CD14-positive monocyte (primary cell): ENCODE measurements at regions not wholly inside any gene's neighbourhood (a gene's known extent, or its start where the extent isn't known, plus 50 kb on each side); places are given as distances from the start of the nearest gene placed in this dataset.

Source experiments
- DNase-seq, 3 donors: peaks; one replicate each; pipeline ENCODE4 v3.0.0-alpha.2; 2011 to 2022
- H2AFZ ChIP-seq: 2 replicates; pipeline ENCODE4 v1.6.0; 2012; ENCODE audit warnings: mild to moderate bottlenecking, low read depth, low read length, inconsistent platforms; ENCODE audit not compliant: insufficient read depth, poor library complexity, severe bottlenecking
- H3K27ac ChIP-seq, 2 donors: 1 replicate in 1 of 2; 2 replicates in 1 of 2; pipeline ENCODE4 v1.5.1; 2012 to 2013; ENCODE audit warnings: low read length in 2 of 2, control low read depth in 1 of 2, inconsistent platforms in 1 of 2, low read depth in 1 of 2, mild to moderate bottlenecking in 1 of 2
- H3K27me3 ChIP-seq, 2 donors: one replicate each; pipeline versions ENCODE4 v1.6.0 to v1.6.1; 2011 to 2013; ENCODE audit warnings: low read length in 2 of 2; ENCODE audit not compliant: control insufficient read depth in 2 of 2, insufficient read depth in 2 of 2
- H3K36me3 ChIP-seq, 2 donors: replicated peaks in 1 of 2; 1 replicate in 1 of 2; 2 replicates in 1 of 2; pipeline versions ENCODE4 v1.5.1 to v1.6.1; 2012 to 2013; ENCODE audit warnings: low read length in 2 of 2, control low read depth in 1 of 2, inconsistent platforms in 1 of 2, mild to moderate bottlenecking in 1 of 2; ENCODE audit not compliant: insufficient read depth in 2 of 2, control insufficient read depth in 1 of 2
- H3K4me1 ChIP-seq, 2 donors: 1 replicate in 1 of 2; 2 replicates in 1 of 2; pipeline versions ENCODE4 v1.5.1 to v1.6.1; 2012 to 2013; ENCODE audit warnings: low read length in 2 of 2, control low read depth in 1 of 2, inconsistent platforms in 1 of 2, mild to moderate bottlenecking in 1 of 2, moderate library complexity in 1 of 2; ENCODE audit not compliant: insufficient read depth in 2 of 2, control insufficient read depth in 1 of 2
- H3K4me2 ChIP-seq: replicated peaks from 2 replicates; pipeline ENCODE3; 2012; ENCODE audit warnings: low read length, moderate library complexity, mild to moderate bottlenecking; ENCODE audit not compliant: poor library complexity, severe bottlenecking; ENCODE audit errors: extremely low read depth
- H3K4me3 ChIP-seq, 3 experiments: fragments of 200-600 bp in 1 of 3; sonication (generic) in 1 of 3; replicated peaks in 1 of 3; 1 replicate in 2 of 3; 2 replicates in 1 of 3; pipeline ENCODE4 v1.5.1; 2011 to 2013; ENCODE audit warnings: low read length in 3 of 3, mild to moderate bottlenecking in 3 of 3, control low read depth in 2 of 3, low read depth in 2 of 3, inconsistent platforms in 1 of 3, moderate library complexity in 1 of 3
- H3K79me2 ChIP-seq: 2 replicates; pipeline ENCODE4 v1.6.0; 2012; ENCODE audit warnings: mild to moderate bottlenecking, control low read depth, inconsistent platforms, low read length, moderate library complexity; ENCODE audit not compliant: insufficient read depth
- H3K9ac ChIP-seq: 2 replicates; pipeline ENCODE4 v1.6.0; 2017; ENCODE audit warnings: low read length, mild to moderate bottlenecking; ENCODE audit not compliant: insufficient read depth, poor library complexity, severe bottlenecking
- H3K9me3 ChIP-seq, 2 donors: replicated peaks in 1 of 2; 1 replicate in 1 of 2; 2 replicates in 1 of 2; pipeline versions ENCODE4 v1.5.1 to v1.6.1; 2012 to 2013; ENCODE audit warnings: low read length in 2 of 2, control low read depth in 1 of 2; ENCODE audit not compliant: control insufficient read depth in 1 of 2, insufficient read depth in 1 of 2
- H4K20me1 ChIP-seq: 2 replicates; pipeline ENCODE4 v1.6.0; 2012; ENCODE audit warnings: mild to moderate bottlenecking, low read length, control low read depth, moderate library complexity; ENCODE audit not compliant: insufficient read depth
- H3K27ac Mint-ChIP-seq, 7 donors: one replicate each; pipeline ENCODE4 v1.8.0; 2020; ENCODE audit warnings: mild to moderate bottlenecking in 7 of 7, mixed read lengths in 7 of 7, moderate library complexity in 6 of 7, inconsistent platforms in 2 of 7
- H3K27me3 Mint-ChIP-seq, 3 donors: one replicate each; pipeline ENCODE4 v1.8.0; 2021 to 2022; ENCODE audit warnings: low read depth in 3 of 3, mild to moderate bottlenecking in 3 of 3, mixed read lengths in 3 of 3, moderate library complexity in 3 of 3, inconsistent platforms in 1 of 3
- H3K36me3 Mint-ChIP-seq, 2 donors: one replicate each; pipeline ENCODE4 v1.8.0; 2020; ENCODE audit warnings: mixed read lengths in 2 of 2, inconsistent platforms in 1 of 2, mild to moderate bottlenecking in 1 of 2
- H3K4me1 Mint-ChIP-seq: one replicate; pipeline ENCODE4 v1.8.0; 2020; ENCODE audit warnings: mild to moderate bottlenecking, mixed read lengths
- H3K4me3 Mint-ChIP-seq, 2 donors: one replicate each; pipeline ENCODE4 v1.8.0; 2020; ENCODE audit warnings: mild to moderate bottlenecking in 2 of 2, mixed read lengths in 2 of 2, moderate library complexity in 1 of 2
- H3K9me3 Mint-ChIP-seq, 7 donors: one replicate each; pipeline ENCODE4 v1.8.0; 2020 to 2022; ENCODE audit warnings: mixed read lengths in 7 of 7, mild to moderate bottlenecking in 6 of 7, moderate library complexity in 6 of 7, inconsistent platforms in 2 of 7
- WGBS: methylation state at CpG from one replicate; pipeline ENCODE4 v1.1.5; 2013; ENCODE audit warnings: missing lambda C conversion rate; ENCODE audit not compliant: insufficient coverage; 5-methylcytosine and 5-hydroxymethylcytosine counted together
- intact Hi-C, 2 donors: fragments of 100-400 bp; cut with micrococcal nuclease; formaldehyde crosslinking; loops; one replicate each; pipeline versions ENCODE4 v1.15.0 to v1.15.1; 2023
- TF ChIP-seq, protein P1 (sequence below): fragments of 200-600 bp; IDR thresholded peaks from one replicate; pipeline ENCODE4 v1.8.0; 2022; ENCODE audit warnings: antibody characterized with exemption, mild to moderate bottlenecking

DNA sequence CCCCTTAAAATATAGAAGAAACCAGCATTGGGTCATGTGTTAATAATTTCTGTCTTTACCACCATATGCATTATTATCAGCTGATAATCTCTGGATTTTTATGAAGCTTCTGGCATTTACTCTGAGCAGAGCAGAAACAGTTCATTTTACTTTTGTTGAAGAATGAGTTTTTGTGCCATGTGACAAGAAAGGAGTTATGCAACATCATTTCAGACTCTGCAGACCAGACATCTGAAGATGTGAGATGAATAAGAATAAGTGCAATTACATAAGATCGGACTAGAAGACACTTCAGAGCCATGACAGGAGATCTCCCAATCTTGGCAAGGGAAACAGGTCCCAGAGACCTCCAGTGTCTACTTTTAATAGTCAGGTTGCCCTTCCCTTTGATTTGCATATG, 869.4 kb upstream of the VRK2 start:
- H3K4me2 ChIP-seq: no peak overlapping the region
- 86% methylated on average over 1 of the region's 1 CpG for WGBS

DNA sequence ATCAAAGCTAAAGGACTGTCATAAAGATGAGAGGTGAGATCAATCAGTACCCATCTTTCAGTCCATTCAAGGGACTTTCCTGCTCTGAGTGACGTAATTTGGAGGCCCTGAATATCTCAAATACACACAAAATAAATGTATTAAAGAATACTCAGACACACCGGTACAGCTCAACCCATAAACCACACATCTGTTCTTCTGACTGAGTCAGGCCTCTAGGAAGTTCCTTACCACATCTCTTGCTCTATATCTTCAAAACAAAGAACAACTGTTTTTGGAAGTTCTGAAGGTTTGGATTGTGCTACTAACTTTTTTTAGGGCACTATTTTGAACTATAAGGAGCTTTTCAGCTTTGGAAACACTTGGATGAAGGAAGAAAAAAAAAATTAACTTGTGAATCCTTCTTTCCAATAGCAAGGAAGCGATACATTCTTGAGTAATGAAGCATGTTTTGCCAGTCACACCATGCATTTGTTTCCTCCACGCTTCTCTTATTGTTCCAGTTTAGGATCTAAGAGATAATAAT, 866.5 kb upstream of the VRK2 start:
- WGBS: 67% methylated on average over 1 of the region's 4 CpGs
- no peak overlapping the region for H3K27ac ChIP-seq
- H3K79me2 ChIP-seq: no peaks in the 10 kb centered on the region
- H3K9me3 ChIP-seq: no peaks in the 10 kb centered on the region
- Mint-ChIP-seq H3K27me3 (peaks cover 0 to 2% (median 0%) of the 10 kb centered on the region in 3 donors), H3K36me3 (no peaks in the 10 kb centered on the region), H3K4me3 (no peak overlapping the region), H3K27ac (no peak overlapping the region), H3K4me1 (no peaks in the 10 kb centered on the region), H3K9me3 (peaks cover 0 to 2% (median 0%) of the 10 kb centered on the region in 7 donors)
- no peak overlapping the region for H3K4me2 ChIP-seq
- intact Hi-C loops: no loop called here
- H3K27me3 ChIP-seq: no peaks in the 10 kb centered on the region
- no peaks in the 10 kb centered on the region for H3K36me3 ChIP-seq
- H2AFZ ChIP-seq: no peak overlapping the region
- H3K9ac ChIP-seq: no peak overlapping the region
- H3K4me3 ChIP-seq: no peak overlapping the region
- no peaks in the 10 kb centered on the region for H3K4me1 ChIP-seq
- no peak for DNase-seq
- H4K20me1 ChIP-seq: no peaks in the 10 kb centered on the region
- TF ChIP-seq, protein P1, sequence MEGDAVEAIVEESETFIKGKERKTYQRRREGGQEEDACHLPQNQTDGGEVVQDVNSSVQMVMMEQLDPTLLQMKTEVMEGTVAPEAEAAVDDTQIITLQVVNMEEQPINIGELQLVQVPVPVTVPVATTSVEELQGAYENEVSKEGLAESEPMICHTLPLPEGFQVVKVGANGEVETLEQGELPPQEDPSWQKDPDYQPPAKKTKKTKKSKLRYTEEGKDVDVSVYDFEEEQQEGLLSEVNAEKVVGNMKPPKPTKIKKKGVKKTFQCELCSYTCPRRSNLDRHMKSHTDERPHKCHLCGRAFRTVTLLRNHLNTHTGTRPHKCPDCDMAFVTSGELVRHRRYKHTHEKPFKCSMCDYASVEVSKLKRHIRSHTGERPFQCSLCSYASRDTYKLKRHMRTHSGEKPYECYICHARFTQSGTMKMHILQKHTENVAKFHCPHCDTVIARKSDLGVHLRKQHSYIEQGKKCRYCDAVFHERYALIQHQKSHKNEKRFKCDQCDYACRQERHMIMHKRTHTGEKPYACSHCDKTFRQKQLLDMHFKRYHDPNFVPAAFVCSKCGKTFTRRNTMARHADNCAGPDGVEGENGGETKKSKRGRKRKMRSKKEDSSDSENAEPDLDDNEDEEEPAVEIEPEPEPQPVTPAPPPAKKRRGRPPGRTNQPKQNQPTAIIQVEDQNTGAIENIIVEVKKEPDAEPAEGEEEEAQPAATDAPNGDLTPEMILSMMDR: no peak

More for the DNA sequence above, 869.4 kb upstream of the VRK2 start:
- Histone ChIP-seq H3K36me3 (no peaks in the 10 kb centered on the region), H3K79me2 (no peaks in the 10 kb centered on the region), H3K4me3 (no peak overlapping the region), H3K27me3 (no peaks in the 10 kb centered on the region), H4K20me1 (no peaks in the 10 kb centered on the region), H3K9me3 (no peaks in the 10 kb centered on the region), H3K27ac (no peak overlapping the region), H3K9ac (no peak overlapping the region), H3K4me1 (no peaks in the 10 kb centered on the region), H2AFZ (no peak overlapping the region)
- Mint-ChIP-seq H3K27me3 (peaks cover 0 to 2% (median 0%) of the 10 kb centered on the region in 3 donors), H3K4me1 (no peaks in the 10 kb centered on the region), H3K36me3 (no peaks in the 10 kb centered on the region), H3K4me3 (no peak overlapping the region), H3K9me3 (peaks cover 0 to 2% (median 0%) of the 10 kb centered on the region in 7 donors), H3K27ac (no peak overlapping the region)
- intact Hi-C loops: no loop called here
- no peak for DNase-seq
- TF ChIP-seq, protein P1: no peak
